HEK293 (cell line): ENCODE measurements at regions not wholly inside any gene's neighbourhood (a gene's known extent, or its start where the extent isn't known, plus 50 kb on each side); places are given as distances from the start of the nearest gene placed in this dataset.

ENCODE experiments used
- CTCF ChIA-PET: fragments of 350-600 bp; formaldehyde crosslinking; extraction: SDS; loops from one replicate; lab custom pipeline; 2021; ENCODE audit warnings: antibody characterized with exemption; lab: Yijun Ruan, JAX
- POLR2A ChIA-PET: fragments of 300-600 bp; formaldehyde crosslinking; extraction: SDS; loops from one replicate; lab custom pipeline; 2020; ENCODE audit warnings: antibody characterized with exemption, inconsistent platforms; lab: Yijun Ruan, JAX
- H3K27ac ChIP-seq: fragments of 200-500 bp; sonication (Bioruptor generic); 2 replicates; pipeline ENCODE4 v1.5.1; 2014; ENCODE audit warnings: low read depth, low read length, control low read depth, inconsistent platforms; ENCODE audit errors: extremely low read depth
- H3K36me3 ChIP-seq, 2 experiments: fragments of 200-500 bp in 1 of 2; sonication (Bioruptor generic) in 1 of 2; 1 replicate in 1 of 2; 2 replicates in 1 of 2; pipeline ENCODE4 v1.5.1; 2014 to 2017; ENCODE audit warnings: inconsistent platforms in 2 of 2, low read length in 2 of 2; ENCODE audit not compliant: control insufficient read depth in 2 of 2, insufficient read depth in 1 of 2
- H3K4me1 ChIP-seq: fragments of 200-500 bp; sonication (Bioruptor generic); 2 replicates; pipeline ENCODE4 v1.5.1; 2014; ENCODE audit warnings: mild to moderate bottlenecking, low read length, inconsistent platforms; ENCODE audit not compliant: control insufficient read depth, insufficient read depth
- H3K4me3 ChIP-seq: 2 replicates; pipeline ENCODE4 v1.5.1; 2011; ENCODE audit warnings: low read depth, mild to moderate bottlenecking, control low read depth, low read length, moderate library complexity
- H3K9me3 ChIP-seq: fragments of 200-500 bp; sonication (Bioruptor generic); 2 replicates; pipeline ENCODE4 v1.5.1; 2014; ENCODE audit warnings: low read depth, low read length, inconsistent platforms; ENCODE audit not compliant: control insufficient read depth, insufficient read depth
- PRDM1 ChIP-seq: fragments of 450-650 bp; formaldehyde crosslinking; IDR thresholded peaks from 2 replicates; pipeline ENCODE4; 2016; ENCODE audit warnings: missing biosample characterization, missing genetic modification characterization
- SALL2 ChIP-seq: fragments of 450-650 bp; formaldehyde crosslinking; IDR thresholded peaks from 2 replicates; pipeline ENCODE4 v1.5.0; 2017; ENCODE audit warnings: missing biosample characterization, mild to moderate bottlenecking, missing genetic modification characterization, borderline replicate concordance
- ZNF121 ChIP-seq: fragments of 450-650 bp; formaldehyde crosslinking; IDR thresholded peaks from 2 replicates; pipeline ENCODE4 v1.5.1; 2016; ENCODE audit warnings: missing biosample characterization, missing genetic modification characterization
- ZNF133 ChIP-seq: fragments of 450-650 bp; formaldehyde crosslinking; IDR thresholded peaks from 2 replicates; pipeline ENCODE4 v1.5.1; 2016; ENCODE audit warnings: missing biosample characterization, missing genetic modification characterization
- ZNF19 ChIP-seq: fragments of 450-650 bp; formaldehyde crosslinking; IDR thresholded peaks from 2 replicates; pipeline ENCODE4; 2016; ENCODE audit warnings: missing biosample characterization, missing genetic modification characterization, low read depth
- ZNF202 ChIP-seq: fragments of 450-650 bp; formaldehyde crosslinking; IDR thresholded peaks from 2 replicates; pipeline ENCODE4 v1.5.1; 2016; ENCODE audit warnings: missing biosample characterization, missing genetic modification characterization, borderline replicate concordance
- ZNF211 ChIP-seq: fragments of 450-650 bp; formaldehyde crosslinking; IDR thresholded peaks from 2 replicates; pipeline ENCODE4 v1.5.1; 2016; ENCODE audit warnings: low read depth, missing biosample characterization, missing genetic modification characterization
- ZNF23 ChIP-seq: fragments of 450-650 bp; formaldehyde crosslinking; IDR thresholded peaks from 2 replicates; pipeline ENCODE4 v1.5.1; 2016; ENCODE audit warnings: missing biosample characterization, missing genetic modification characterization, borderline replicate concordance
- ZNF239 ChIP-seq: fragments of 450-650 bp; formaldehyde crosslinking; IDR thresholded peaks from 2 replicates; pipeline ENCODE4 v1.5.1; 2016; ENCODE audit warnings: missing biosample characterization, missing genetic modification characterization
- ZNF274 ChIP-seq, 2 experiments: fragments of 200-500 bp in 1 of 2; fragments of 450-650 bp in 1 of 2; sonication (Bioruptor generic) in 1 of 2; formaldehyde crosslinking in 1 of 2; IDR thresholded peaks; 2 replicates each; pipeline versions ENCODE4 v1.5.1 to v1.6.1; 2014 to 2016; ENCODE audit warnings: borderline replicate concordance in 1 of 2, inconsistent platforms in 1 of 2, low read length in 1 of 2, missing biosample characterization in 1 of 2, missing genetic modification characterization in 1 of 2
- ZNF404 ChIP-seq: fragments of 450-650 bp; formaldehyde crosslinking; IDR thresholded peaks from 2 replicates; pipeline ENCODE4 v1.5.1; 2017; ENCODE audit warnings: missing biosample characterization, missing genetic modification characterization
- ZNF521 ChIP-seq: fragments of 450-650 bp; formaldehyde crosslinking; IDR thresholded peaks from 2 replicates; pipeline ENCODE4 v1.5.1; 2017; ENCODE audit warnings: missing biosample characterization, mild to moderate bottlenecking, missing genetic modification characterization
- ZNF561 ChIP-seq: fragments of 450-650 bp; IDR thresholded peaks from 2 replicates; pipeline ENCODE4 v1.5.1; 2018; ENCODE audit warnings: missing biosample characterization, missing genetic modification characterization, borderline replicate concordance
- ZNF580 ChIP-seq: fragments of 450-650 bp; formaldehyde crosslinking; IDR thresholded peaks from 2 replicates; pipeline ENCODE4 v1.5.1; 2016; ENCODE audit warnings: missing biosample characterization, missing genetic modification characterization
- ZNF610 ChIP-seq: fragments of 450-650 bp; formaldehyde crosslinking; IDR thresholded peaks from 2 replicates; pipeline ENCODE4 v1.5.1; 2016; ENCODE audit warnings: missing biosample characterization, missing genetic modification characterization, borderline replicate concordance
- ZNF626 ChIP-seq: fragments of 450-650 bp; sonication (Bioruptor Pico); formaldehyde crosslinking; IDR thresholded peaks from 2 replicates; pipeline ENCODE4 v1.5.1; 2018; ENCODE audit warnings: missing biosample characterization, missing genetic modification characterization, inconsistent platforms
- ZNF654 ChIP-seq: fragments of 450-650 bp; formaldehyde crosslinking; IDR thresholded peaks from 2 replicates; pipeline ENCODE4 v1.5.1; 2016; ENCODE audit warnings: low read depth, missing biosample characterization, missing genetic modification characterization
- ZNF701 ChIP-seq: fragments of 450-650 bp; formaldehyde crosslinking; IDR thresholded peaks from 2 replicates; pipeline ENCODE4 v1.5.1; 2016; ENCODE audit warnings: missing biosample characterization, missing genetic modification characterization
- ZNF768 ChIP-seq: fragments of 450-650 bp; formaldehyde crosslinking; IDR thresholded peaks from 2 replicates; pipeline ENCODE4 v1.5.1; 2018; ENCODE audit warnings: missing biosample characterization, mild to moderate bottlenecking, missing genetic modification characterization
- ZNF843 ChIP-seq: fragments of 450-650 bp; formaldehyde crosslinking; IDR thresholded peaks from 2 replicates; pipeline ENCODE4 v1.5.1; 2016; ENCODE audit warnings: missing biosample characterization, missing genetic modification characterization
- TF ChIP-seq, protein P1 (sequence below): fragments of 450-650 bp; formaldehyde crosslinking; IDR thresholded peaks from 2 replicates; pipeline ENCODE4 v1.5.1; 2016; ENCODE audit warnings: missing biosample characterization, missing genetic modification characterization
- TF ChIP-seq, protein P2 (sequence below): fragments of 450-650 bp; formaldehyde crosslinking; IDR thresholded peaks from 2 replicates; pipeline ENCODE4 v1.5.1; 2017; ENCODE audit warnings: missing biosample characterization, missing genetic modification characterization
- TF ChIP-seq, protein P3 (sequence below): fragments of 450-650 bp; formaldehyde crosslinking; IDR thresholded peaks from 2 replicates; pipeline ENCODE4 v1.5.1; 2017; ENCODE audit warnings: missing biosample characterization, missing genetic modification characterization
- TF ChIP-seq, protein P4 (sequence below): fragments of 450-650 bp; IDR thresholded peaks from 2 replicates; pipeline ENCODE4 v1.5.1; 2018; ENCODE audit warnings: missing biosample characterization, missing genetic modification characterization

DNA sequence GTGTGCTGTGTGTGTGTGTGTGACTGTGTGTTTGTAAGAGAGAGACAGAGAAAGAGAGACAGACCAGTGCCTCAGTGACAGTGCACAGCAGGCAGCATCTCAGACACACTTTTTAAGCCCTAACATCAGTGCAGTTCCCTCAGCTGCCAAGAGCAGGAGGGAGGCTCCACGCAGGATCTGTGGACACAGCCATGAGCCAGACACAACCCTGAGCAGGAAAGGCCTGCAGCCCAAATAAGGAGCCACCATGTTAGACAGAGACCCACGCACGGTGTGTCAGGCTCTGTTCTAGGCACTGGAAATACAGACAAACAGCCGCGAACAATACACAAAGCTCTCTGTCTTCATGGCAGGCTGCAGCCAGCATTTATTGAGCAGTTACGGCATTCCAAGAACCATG lies 445.5 kb downstream of the MATN1 start (continued):
- TF ChIP-seq, protein P1, sequence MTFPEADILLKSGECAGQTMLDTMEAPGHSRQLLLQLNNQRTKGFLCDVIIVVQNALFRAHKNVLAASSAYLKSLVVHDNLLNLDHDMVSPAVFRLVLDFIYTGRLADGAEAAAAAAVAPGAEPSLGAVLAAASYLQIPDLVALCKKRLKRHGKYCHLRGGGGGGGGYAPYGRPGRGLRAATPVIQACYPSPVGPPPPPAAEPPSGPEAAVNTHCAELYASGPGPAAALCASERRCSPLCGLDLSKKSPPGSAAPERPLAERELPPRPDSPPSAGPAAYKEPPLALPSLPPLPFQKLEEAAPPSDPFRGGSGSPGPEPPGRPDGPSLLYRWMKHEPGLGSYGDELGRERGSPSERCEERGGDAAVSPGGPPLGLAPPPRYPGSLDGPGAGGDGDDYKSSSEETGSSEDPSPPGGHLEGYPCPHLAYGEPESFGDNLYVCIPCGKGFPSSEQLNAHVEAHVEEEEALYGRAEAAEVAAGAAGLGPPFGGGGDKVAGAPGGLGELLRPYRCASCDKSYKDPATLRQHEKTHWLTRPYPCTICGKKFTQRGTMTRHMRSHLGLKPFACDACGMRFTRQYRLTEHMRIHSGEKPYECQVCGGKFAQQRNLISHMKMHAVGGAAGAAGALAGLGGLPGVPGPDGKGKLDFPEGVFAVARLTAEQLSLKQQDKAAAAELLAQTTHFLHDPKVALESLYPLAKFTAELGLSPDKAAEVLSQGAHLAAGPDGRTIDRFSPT (tag by site-specific recombination), result no peak
- TF ChIP-seq ZNF701 (tag by site-specific recombination) (no peak), ZNF654 (tag by site-specific recombination) (no peak), ZNF19 (tag by site-specific recombination) (no peak), PRDM1 (tag by site-specific recombination) (no peak), ZNF239 (no peak), ZNF843 (tag by site-specific recombination) (no peak), ZNF610 (no peak), ZNF274 (IDR thresholded peaks at IDR 0.05; ENCODE audit: low read length) (no peak), ZNF274 (tag by site-specific recombination; IDR thresholded peaks at IDR 0.05; ENCODE audit: borderline replicate concordance) (no peak), SALL2 (tag by site-specific recombination) (no peak), ZNF626 (tag by site-specific recombination) (no peak), ZNF211 (tag by site-specific recombination) (no peak), ZNF133 (tag by site-specific recombination) (no peak)
- TF ChIP-seq, protein P2, sequence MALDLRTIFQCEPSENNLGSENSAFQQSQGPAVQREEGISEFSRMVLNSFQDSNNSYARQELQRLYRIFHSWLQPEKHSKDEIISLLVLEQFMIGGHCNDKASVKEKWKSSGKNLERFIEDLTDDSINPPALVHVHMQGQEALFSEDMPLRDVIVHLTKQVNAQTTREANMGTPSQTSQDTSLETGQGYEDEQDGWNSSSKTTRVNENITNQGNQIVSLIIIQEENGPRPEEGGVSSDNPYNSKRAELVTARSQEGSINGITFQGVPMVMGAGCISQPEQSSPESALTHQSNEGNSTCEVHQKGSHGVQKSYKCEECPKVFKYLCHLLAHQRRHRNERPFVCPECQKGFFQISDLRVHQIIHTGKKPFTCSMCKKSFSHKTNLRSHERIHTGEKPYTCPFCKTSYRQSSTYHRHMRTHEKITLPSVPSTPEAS (tag by site-specific recombination), result no peak
- TF ChIP-seq, all 188 proteins: peak for 0

DNA sequence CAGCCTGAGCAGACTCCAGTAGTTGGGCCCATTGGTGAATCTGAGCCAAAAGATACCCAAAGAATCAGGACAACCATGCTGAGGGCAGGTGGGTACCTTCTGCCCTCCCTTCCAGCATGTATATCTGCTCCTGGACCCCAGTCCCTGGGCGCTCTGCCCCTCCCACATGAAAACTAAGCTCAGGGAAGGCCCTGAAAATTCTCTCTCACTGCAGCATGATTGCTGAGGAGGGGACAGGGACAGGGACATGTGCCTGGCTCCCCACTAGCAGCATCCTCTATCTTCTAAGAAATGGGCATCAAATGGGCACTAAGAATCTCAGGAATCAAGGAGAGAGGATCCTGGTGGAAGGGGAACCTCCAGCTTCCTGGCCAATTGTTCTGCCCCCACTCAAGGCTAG lies 446.0 kb downstream of the MATN1 start:
- POLR2A ChIA-PET, result no interaction called here
- H3K27ac ChIP-seq, result no peak overlapping the region
- H3K36me3 ChIP-seq, result no peaks in the 10 kb centered on the region
- no peak for TF ChIP-seq ZNF580 (tag by site-specific recombination)
- TF ChIP-seq ZNF23 (tag by site-specific recombination), result no peak
- TF ChIP-seq ZNF521, result no peak
- no peak for TF ChIP-seq ZNF561
- TF ChIP-seq ZNF404 (tag by site-specific recombination), result no peak
- TF ChIP-seq ZNF121 (tag by site-specific recombination), result no peak
- no peak for TF ChIP-seq ZNF768 (tag by site-specific recombination)
- TF ChIP-seq, protein P3, sequence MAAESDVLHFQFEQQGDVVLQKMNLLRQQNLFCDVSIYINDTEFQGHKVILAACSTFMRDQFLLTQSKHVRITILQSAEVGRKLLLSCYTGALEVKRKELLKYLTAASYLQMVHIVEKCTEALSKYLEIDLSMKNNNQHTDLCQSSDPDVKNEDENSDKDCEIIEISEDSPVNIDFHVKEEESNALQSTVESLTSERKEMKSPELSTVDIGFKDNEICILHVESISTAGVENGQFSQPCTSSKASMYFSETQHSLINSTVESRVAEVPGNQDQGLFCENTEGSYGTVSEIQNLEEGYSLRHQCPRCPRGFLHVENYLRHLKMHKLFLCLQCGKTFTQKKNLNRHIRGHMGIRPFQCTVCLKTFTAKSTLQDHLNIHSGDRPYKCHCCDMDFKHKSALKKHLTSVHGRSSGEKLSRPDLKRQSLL (tag by site-specific recombination), result no peak
- TF ChIP-seq, protein P4, sequence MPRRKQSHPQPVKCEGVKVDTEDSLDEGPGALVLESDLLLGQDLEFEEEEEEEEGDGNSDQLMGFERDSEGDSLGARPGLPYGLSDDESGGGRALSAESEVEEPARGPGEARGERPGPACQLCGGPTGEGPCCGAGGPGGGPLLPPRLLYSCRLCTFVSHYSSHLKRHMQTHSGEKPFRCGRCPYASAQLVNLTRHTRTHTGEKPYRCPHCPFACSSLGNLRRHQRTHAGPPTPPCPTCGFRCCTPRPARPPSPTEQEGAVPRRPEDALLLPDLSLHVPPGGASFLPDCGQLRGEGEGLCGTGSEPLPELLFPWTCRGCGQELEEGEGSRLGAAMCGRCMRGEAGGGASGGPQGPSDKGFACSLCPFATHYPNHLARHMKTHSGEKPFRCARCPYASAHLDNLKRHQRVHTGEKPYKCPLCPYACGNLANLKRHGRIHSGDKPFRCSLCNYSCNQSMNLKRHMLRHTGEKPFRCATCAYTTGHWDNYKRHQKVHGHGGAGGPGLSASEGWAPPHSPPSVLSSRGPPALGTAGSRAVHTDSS (tag by site-specific recombination), result no peak
- TF ChIP-seq ZNF202 (tag by site-specific recombination), result no peak
- TF ChIP-seq, all 188 proteins: peak for 0
- Histone ChIP-seq H3K9me3 (no peaks in the 10 kb centered on the region), H3K4me3 (no peak overlapping the region), H3K4me1 (no peaks in the 10 kb centered on the region)
- CTCF ChIA-PET, result no interaction called here
